PFSK-1 (cell line): ENCODE measurements at regions not wholly inside any gene's neighbourhood (a gene's known extent, or its start where the extent isn't known, plus 50 kb on each side); places are given as distances from the start of the nearest gene placed in this dataset.

Experiments used
- FOXP2 ChIP-seq: optimal IDR thresholded peaks from 2 replicates; pipeline ENCODE3; 2011; ENCODE audit warnings: borderline replicate concordance, control low read depth, inconsistent platforms; ENCODE audit not compliant: insufficient read depth; ENCODE audit errors: extremely low read length, extremely low read depth
- POLR2AphosphoS5 ChIP-seq: IDR thresholded peaks from 2 replicates; pipeline ENCODE4 v1.6.1; 2012; ENCODE audit warnings: low read depth, mild to moderate bottlenecking, control low read depth, low read length, moderate library complexity
- SIN3A ChIP-seq: IDR thresholded peaks from 2 replicates; pipeline ENCODE4 v1.6.1; 2012; ENCODE audit warnings: mild to moderate bottlenecking, low read length, moderate library complexity, borderline replicate concordance; ENCODE audit not compliant: insufficient read depth
- TAF1 ChIP-seq: IDR thresholded peaks from 2 replicates; pipeline ENCODE4 v1.6.1; 2012; ENCODE audit warnings: low read length, control low read depth, borderline replicate concordance; ENCODE audit not compliant: insufficient read depth
- TF ChIP-seq, protein P1 (sequence below), 2 experiments: IDR thresholded peaks; 2 replicates each; pipeline versions ENCODE4 v1.6.1 to v1.8.0; 2011 to 2012; ENCODE audit warnings: low read depth in 2 of 2, low read length in 2 of 2, control low read depth in 1 of 2, inconsistent platforms in 1 of 2, mild to moderate bottlenecking in 1 of 2, moderate library complexity in 1 of 2; ENCODE audit not compliant: insufficient read depth in 1 of 2

DNA sequence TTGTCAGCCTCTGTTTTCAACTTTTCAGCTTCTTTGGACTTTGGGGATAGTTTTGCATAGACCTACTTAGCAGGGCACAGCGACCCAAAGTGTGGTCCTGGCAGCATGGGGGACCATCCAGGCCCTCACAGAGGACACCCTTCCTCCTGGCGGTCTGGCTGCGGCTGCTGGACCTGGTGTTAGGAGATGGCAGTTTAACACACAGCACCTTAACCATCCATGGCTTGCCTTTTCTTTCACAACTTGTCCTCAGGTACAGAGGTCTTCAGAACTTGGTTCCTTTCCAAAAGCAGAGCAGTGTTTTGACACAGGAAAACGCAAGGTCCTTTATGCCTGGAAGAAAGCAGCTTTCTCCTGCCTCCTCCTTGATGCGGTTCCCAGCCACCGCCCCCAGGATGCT is 68.1 kb downstream of the RHOU start:
- TF ChIP-seq, protein P1, sequence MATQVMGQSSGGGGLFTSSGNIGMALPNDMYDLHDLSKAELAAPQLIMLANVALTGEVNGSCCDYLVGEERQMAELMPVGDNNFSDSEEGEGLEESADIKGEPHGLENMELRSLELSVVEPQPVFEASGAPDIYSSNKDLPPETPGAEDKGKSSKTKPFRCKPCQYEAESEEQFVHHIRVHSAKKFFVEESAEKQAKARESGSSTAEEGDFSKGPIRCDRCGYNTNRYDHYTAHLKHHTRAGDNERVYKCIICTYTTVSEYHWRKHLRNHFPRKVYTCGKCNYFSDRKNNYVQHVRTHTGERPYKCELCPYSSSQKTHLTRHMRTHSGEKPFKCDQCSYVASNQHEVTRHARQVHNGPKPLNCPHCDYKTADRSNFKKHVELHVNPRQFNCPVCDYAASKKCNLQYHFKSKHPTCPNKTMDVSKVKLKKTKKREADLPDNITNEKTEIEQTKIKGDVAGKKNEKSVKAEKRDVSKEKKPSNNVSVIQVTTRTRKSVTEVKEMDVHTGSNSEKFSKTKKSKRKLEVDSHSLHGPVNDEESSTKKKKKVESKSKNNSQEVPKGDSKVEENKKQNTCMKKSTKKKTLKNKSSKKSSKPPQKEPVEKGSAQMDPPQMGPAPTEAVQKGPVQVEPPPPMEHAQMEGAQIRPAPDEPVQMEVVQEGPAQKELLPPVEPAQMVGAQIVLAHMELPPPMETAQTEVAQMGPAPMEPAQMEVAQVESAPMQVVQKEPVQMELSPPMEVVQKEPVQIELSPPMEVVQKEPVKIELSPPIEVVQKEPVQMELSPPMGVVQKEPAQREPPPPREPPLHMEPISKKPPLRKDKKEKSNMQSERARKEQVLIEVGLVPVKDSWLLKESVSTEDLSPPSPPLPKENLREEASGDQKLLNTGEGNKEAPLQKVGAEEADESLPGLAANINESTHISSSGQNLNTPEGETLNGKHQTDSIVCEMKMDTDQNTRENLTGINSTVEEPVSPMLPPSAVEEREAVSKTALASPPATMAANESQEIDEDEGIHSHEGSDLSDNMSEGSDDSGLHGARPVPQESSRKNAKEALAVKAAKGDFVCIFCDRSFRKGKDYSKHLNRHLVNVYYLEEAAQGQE (IDR thresholded peaks at IDR 0.05; ENCODE audit: insufficient read depth in 1 of 2, low read depth in 2 of 2, low read length in 2 of 2) = no peak
- no peak for TF ChIP-seq POLR2AphosphoS5
- TF ChIP-seq SIN3A = no peak
- TF ChIP-seq FOXP2 = no peak
- TF ChIP-seq TAF1 = no peak

DNA sequence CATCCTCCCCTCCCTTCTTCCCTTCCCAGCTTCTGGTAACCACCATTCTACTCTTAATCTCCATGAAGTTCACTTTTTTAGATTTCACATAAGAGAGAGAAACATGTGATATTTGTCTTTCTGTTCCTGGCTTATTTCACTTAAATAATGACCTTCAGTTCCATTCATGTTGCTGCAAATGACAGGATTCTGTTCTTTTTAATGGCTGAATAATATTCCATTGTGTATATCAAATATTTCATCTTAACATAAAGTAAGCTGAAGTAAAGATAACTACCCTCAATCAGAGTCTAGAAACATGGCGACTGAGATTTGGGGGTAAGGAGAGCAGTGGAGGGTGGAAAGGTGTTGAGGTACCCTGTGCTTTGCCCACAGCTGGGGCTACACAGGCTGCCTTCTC is 68.9 kb downstream of the RHOU start:
- TF ChIP-seq FOXP2 (no peak), SIN3A (no peak), POLR2AphosphoS5 (no peak), TAF1 (no peak)
- TF ChIP-seq, protein P1 (IDR thresholded peaks at IDR 0.05; ENCODE audit: insufficient read depth in 1 of 2, low read depth in 2 of 2, low read length in 2 of 2) = no peak

GRCh38 chr1:228804640-228805413 is 69.5 kb downstream of the RHOU start:
- no peak for TF ChIP-seq TAF1
- no peak for TF ChIP-seq POLR2AphosphoS5
- no peak for TF ChIP-seq FOXP2
- TF ChIP-seq SIN3A = no peak
- TF ChIP-seq, protein P1 (IDR thresholded peaks at IDR 0.05; ENCODE audit: insufficient read depth in 1 of 2, low read depth in 2 of 2, low read length in 2 of 2) = no peak

DNA sequence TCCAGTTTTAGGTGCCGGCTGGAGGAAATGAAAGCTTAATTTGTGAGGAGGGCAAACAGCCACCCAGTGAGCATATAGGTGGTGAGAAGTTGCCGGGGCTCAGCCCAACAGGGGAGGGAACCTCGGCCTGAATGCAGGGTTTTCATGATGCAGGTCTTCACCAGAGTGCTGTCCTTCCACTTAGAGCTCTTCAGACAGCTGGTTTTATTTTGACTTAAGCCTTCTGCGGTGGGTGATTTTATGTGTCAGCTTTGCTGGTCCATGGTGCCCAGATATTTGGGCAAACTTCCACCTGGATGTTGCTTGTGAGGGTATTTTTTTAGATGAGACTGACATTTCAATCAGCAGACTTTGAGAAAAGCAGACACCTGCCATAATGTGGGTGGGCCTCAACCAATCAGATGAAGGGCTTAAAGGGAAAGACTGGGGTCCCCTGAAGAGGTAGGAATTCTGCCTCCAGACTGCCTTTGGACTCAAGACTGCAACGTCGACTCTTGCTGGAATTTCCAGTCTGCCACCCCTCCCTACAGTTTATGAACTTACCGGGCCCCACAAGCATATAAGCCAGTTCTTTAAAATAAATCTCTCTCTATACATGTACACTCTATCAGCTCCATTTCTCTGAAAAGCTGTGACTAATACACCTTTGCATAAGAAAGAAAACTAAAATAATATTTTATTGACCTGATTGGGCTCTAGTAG is 72.8 kb downstream of the RHOU start:
- no peak for TF ChIP-seq FOXP2
- TF ChIP-seq TAF1 = no peak

GRCh38 chr1:228809621-228810394 is 74.5 kb downstream of the RHOU start:
- TF ChIP-seq POLR2AphosphoS5 (no peak), TAF1 (no peak), SIN3A (no peak), FOXP2 (no peak)
- TF ChIP-seq, protein P1 (IDR thresholded peaks at IDR 0.05; ENCODE audit: insufficient read depth in 1 of 2, low read depth in 2 of 2, low read length in 2 of 2) = no peak
